GM19351 (cell line): ENCODE measurements at regions not wholly inside any gene's neighbourhood (a gene's known extent, or its start where the extent isn't known, plus 50 kb on each side); places are given as distances from the start of the nearest gene placed in this dataset.
"Not testable (repeated sequence)": the region's sequence is repeated elsewhere in the genome, so short reads cannot be mapped to it uniquely, and the experiment has no call there.

Source experiments
- ATAC-seq: cut with Tn5 transposase; IDR thresholded peaks from one replicate; pipeline ENCODE4 v1.9.1; 2021; ENCODE audit warnings: mild to moderate bottlenecking, moderate library complexity; ENCODE audit not compliant: unreplicated experiment

DNA sequence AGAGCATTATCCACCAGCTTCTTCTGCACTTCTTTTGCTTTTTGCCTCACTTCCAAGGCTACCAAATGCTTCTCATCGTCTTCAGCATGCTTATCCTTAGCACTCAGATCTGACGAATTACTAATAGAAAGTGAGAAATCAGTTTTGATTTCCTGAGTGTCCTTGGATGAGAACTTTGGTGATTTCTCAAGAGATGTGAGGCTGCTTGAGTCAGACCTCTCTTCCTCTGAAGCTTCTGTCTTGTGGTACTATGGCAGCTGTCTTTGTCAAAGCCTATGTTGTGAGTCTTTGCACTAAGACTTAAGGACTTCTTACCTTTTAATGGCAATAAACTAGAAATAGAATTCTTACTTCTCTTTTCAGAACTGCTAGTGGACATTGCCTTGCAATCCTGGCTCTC, 169.9 kb downstream of the CPE start:
- no peak for ATAC-seq

DNA sequence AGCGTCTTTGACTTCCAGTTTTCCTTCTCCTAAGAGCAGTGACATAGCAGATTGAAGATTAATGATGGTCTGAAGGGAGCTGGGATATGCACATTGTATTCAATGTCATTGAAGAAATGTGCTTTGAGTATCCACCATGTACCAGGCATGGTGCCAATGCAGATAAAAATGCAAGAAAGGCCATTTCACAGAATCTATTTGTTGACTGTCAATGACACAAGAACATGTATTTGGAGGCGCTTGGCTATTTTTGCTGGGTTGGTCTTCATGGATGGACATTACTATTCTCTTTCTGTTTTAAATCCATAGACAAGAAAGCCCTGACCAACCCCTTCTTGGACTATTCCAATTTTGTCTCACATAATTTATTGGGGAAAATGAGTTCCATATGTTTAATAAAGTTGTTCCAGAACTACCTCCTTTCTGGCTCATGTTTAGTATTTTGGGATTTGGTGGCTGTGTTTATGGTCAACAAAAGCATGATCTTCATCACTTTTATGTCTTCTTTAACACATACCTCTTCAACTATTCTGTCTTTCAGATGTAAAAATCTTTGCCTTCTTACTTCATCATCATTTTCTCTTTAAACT, 174.5 kb downstream of the CPE start:
- no peak for ATAC-seq

DNA sequence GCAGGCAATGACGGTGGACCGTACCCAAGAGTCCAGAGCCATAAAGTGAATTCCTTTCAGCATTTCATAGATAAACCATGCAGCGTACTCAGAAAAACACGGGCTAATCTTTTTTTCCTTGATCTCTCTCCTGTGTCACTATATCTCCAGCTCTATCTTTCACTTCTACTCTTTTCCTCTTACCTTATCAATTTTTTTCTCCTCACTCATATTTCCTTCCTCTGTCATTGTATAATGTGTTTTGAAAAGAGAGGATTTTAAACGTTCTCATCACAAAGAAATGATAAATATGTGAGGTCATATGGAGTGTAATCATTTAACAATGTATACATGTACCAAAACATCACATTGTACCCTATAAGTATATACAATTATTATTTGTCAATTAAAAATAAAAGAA, 176.5 kb downstream of the CPE start:
- ATAC-seq, result no peak

DNA sequence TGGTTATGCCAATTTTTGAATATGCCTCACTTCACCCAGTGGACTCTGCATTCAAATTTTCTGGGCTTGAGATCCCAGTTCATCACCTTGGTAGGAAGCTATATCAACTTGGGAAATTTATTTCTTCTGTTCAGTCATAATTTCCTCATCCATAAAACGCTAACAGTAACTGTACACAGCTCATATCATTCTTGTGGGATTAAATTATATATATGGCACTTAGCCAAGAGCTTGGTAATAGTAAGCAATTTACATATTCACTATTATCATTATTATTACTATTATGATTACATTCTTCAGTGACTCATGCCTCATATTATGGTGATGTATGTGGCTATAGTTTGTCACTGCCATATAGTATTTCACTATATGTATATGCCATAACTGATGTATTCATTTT, 177.6 kb downstream of the CPE start:
- no peak for ATAC-seq

DNA sequence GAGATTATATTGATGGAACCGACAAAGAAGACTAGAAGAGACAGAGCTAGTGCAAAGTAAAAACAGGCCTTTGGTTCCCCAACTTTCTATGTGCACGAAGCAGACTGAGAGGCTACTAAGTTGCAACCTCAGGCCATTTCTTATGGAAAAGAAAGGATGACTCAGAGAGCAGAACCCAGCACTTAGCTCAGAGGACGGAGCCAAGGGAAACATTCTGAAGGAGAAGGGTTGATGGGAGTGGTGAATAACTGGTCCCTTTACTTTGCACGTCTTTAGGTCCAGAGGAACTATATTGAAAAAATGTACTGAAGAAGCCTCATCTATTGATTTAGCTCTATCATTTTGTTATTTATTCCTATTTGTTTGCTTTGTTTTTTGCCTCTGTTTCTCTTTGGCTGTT, 182.1 kb downstream of the CPE start:
- ATAC-seq, result no peak

DNA sequence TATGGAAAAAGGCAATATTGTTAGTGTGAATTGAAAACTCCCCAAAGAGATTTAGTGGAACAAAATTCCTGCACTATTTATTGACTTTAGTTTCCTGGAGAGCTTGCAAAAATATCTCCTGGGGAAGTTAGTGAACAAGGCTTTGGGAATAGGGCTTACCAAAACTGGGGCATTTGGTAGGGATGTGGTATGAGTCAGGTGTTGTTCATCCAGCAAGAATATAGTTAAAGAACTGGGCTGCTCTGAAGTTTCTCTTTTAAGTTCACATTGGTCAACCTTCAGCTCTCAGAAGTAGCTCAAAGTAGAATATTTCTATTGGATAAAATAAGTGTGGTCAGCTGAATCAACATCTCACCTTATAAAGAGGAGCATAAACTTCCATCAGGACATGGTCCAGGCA, 185.0 kb downstream of the CPE start:
- no peak for ATAC-seq

DNA sequence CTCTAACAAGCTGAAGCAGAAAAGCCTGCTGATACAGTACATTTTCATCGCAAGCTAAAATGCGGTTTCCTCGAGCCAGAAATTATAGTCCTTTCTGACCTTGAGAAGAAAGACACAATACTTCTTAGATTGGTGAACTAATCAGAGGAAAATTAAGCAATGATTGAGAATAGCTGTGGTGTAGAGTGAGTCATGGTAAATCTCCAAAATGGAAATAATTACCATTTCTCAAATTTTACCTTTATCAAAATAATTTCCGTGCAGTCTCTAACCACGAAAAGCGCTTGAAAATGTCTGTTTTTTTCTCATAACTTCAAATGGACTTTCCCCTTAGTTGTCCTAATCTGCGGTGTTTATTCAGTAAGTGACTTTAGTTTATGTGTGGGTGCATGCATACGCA, 190.2 kb downstream of the CPE start:
- no peak for ATAC-seq

DNA sequence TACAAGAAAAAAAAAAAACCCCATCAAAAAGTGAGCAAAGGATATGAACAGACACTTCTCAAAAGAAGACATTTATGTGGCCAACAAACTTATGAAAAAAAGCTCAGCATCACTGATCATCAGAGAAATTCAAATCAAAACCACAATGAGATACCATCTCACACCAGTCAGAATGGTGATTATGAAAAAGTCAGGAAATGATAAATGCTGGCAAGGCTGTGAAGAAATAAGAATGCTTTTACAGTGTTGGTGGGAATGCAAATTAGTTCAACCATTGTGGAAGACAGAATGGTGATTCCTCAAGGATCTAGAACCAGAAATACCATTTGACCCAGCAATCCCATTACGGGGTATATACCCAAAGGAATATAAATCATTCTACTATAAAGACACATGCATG, 192.7 kb downstream of the CPE start:
- not testable (repeated sequence) for ATAC-seq

DNA sequence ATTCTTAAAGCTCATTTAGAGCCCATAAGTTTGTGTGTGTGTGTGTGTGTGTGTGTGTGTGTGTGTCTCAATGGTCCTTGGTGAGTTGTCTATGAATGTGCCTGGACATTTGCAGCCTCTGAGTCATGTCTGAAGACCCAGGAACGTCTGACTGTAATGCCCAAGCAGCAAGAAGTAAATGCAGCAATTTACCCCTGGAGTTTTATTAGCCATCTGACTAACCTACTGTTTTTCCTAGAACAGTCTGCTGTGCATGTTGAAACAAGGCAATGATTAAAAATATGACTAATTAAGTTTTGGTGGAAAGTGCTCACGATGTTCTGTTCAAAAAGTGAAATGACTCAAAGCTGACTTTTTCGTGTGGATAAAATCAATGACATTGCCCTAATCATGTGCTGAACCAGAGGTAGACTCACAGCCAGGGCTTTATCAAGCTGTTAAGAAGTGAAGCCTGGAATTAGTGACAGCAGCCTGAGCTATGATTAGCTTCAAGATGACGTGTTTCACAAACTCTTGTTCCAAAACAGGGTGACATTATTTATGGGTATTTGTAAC, 201.6 kb downstream of the CPE start:
- ATAC-seq, result no peak

DNA sequence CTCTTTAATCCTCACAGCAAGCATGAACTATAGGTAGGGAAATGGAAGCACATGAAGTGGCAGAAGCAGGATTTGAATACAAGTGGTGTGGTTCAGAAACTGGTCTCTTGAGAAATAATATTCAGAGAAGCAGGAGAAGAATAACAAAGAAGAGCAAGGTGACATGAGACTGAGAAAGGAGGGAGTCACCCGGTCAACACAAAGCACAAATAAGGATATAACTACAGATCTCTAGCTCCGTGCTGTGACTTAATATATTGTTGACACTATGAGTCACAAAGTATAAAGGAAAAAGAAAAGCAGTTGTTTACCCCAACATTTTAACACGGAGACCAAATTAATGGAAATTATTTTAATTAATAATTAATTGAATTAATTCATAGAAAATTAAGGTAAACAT, 204.5 kb downstream of the CPE start:
- no peak for ATAC-seq

DNA sequence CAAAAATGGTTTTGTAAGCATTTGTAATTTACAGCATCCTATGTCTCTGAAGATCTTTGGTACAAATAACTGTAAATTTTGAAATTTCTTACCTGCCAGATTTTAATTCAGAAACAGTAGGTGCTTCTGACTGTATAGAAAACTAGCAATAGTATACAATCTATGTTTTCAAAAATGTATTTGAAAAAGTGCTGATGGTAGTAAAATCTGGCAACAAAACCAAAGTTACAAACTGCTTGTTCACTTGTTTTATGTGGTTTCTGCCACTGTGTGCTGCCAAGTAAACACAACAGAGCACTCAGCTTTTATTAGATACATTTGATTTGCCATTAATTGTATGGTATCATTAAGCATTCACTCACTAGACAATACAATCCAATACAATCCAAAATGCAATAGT, 206.1 kb downstream of the CPE start:
- ATAC-seq, result no peak

DNA sequence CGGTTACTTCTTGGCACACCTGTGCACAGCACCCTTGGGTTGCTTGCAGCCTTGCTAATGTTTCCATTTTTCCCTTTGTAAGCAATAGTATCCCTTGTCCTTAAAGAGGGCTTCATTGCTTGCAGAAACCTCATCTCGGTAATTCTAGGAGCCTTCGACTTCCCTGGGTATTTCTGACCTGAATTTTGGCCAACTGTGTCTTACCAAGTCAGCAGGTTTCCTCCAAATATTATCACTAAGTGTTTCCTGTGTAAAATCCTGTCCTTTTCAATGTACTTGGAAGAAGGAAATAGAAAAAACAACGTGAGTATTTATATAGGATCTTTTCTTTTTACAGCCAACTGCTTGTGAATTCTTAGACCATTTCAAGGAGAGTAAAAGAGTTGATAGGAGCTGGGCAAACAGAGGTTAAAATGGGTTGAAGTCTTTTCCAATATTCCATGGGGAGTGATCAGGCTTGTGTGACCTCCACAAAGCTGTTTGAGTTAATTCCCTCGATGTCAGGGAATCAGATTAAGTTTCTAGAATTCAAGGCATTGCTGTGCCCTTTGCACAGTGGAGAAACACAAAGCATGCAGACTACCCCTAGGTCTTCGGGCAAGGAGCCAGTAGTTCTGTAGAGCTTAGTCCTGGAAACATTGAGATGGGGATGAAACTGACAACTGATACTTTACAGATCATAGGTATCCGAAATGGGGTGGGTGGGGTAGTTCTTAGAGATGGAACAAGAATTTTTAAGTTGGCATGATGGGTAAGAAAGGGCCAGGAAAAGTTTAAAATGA, 209.9 kb downstream of the CPE start:
- no peak for ATAC-seq

DNA sequence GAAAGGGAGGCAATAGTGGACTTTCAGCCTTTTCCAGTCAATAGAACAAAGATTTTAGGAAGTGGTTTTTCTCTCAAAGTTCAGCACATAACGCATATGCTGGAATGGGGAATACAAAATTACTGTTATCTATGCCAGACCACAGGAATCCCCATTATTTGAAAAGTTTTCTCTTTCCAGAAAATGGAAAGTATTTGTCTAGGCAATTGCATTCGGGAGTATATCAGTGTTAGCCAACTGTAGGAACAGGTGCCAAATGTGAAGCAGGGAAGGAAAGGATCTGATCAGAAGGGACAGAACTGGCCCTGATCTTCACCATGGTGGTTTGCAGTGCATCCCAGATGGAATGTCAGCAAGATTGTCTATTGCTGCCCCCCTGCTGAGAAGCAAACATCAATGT, 213.6 kb downstream of the CPE start:
- ATAC-seq, result no peak

DNA sequence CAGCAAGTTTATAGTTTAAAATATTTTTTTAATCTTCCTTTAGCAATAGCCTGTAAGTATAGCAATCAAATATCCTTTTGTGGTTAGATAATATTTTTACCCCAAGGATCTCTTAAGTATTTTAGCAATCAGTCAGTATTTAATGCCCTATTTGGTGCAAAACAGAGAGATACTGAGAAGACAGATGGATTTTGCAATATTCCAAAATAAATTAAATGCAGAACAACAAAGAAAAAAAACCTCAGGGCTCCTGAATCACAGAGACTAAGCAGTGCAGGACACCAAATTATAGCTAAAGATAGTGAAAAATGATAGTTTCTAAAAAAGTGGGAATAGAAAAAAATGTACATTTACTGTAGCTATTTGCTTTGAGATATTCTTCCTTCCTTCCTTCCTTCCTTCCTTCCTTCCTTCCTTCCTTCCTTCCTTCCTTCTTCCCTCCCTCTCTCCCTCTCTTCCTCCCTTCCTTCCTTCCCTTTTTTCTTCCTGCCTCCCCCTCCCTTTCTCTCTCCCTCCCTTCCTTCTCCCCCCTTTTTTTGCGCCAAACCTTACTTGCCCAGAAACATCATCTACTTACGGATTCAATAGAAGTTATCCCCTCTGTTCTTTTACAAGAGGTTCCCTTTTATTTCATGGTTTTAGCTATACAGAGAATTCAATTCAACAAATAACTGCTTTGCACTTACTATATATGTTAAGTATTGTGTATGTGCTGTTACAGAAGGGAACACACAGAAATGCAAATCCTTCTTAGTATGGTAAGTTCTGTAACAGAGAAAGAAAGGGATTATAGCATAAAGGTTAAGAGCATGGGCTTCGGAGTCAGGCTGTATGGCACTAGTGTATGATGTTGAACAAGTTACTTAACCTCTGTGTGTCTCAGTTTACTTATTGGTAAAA, 219.0 kb downstream of the CPE start:
- ATAC-seq, result no peak

DNA sequence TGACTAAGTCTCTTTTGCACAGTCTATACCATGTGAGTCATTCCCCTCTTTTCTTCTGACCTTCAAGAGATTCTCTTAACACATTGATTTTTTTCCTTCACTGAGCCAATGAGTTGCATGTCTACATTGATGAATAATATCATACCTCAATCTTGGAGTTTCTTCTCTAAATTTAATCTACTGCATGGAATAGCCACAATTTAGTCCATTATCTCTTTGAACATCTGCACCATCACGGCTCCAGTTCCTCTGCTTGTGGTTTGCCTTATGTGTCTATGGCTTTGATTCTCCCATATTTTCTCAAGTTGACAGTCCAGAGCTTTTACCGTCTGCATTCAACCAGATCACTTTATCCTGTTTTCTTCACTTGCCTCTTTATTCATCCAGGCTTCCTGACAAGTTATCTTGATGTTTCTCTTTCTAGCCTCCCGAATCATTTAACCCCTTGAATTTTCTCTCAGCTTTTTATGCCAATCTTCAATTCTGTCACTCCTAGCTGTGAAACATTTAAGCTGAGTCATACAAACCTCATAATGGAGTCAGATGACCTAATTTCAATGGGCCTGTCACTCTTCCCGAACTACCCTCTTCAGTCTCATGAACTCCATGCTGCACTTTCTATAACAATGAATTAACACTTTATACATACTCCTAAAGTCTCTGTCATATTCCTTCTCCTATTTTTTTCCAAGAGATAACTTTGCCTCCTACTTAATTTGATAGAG, 222.3 kb downstream of the CPE start:
- ATAC-seq, result no peak

DNA sequence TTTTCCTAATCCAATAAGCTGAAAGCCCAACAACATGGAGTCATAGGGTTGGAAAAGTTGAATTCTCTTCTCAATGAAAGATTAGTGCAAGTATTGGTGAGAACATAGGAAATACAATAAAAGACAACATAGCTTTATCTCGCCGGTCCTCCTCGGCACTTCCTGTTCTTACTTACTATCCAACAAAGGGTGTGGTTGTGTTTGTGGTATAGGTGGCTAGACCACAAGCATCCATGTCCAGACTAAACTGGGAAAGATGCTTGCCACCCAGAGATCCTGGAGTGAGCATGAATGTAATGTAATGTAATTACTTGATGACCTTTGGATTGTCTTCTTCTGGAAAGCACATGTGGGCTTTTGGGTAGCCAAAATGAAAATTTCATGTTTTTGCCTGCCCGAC, 223.8 kb downstream of the CPE start:
- no peak for ATAC-seq

DNA sequence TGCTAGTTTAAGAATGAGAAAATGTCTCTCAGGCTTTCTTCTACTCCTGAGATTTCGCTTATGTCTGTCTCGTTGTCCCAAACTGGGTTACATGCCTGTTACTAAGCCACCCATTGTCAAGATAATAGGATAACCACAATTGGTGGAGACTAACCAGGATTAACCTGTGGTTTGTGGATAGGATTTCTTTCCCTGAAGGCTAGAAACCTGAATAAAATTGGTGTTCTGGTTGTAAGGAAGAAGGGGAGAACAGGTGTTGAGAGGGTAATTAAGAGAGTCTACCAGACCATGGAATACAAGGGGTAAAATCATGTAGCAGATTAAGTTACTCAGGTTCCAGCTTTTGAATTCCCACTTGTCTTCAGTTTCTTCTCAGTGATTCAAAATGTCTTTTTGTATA, 225.4 kb downstream of the CPE start:
- no peak for ATAC-seq

DNA sequence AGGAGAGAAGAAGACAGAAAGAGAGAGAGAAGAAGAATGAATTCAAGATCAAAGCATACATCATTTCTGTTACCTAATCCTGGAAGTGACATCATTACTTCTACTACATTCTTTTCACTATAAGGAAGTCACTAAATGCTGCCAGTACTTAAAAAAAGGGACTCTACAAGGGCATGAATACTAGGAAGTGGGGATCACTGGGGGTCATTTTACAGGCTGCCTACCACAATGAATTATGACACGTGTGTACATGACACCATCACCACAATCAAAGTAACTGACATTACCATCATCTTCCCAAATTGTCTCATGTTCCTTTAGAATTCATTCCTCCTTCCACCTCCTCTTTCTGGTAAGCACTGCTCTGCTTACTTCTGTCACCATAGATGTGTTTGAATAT, 227.0 kb downstream of the CPE start:
- no peak for ATAC-seq

DNA sequence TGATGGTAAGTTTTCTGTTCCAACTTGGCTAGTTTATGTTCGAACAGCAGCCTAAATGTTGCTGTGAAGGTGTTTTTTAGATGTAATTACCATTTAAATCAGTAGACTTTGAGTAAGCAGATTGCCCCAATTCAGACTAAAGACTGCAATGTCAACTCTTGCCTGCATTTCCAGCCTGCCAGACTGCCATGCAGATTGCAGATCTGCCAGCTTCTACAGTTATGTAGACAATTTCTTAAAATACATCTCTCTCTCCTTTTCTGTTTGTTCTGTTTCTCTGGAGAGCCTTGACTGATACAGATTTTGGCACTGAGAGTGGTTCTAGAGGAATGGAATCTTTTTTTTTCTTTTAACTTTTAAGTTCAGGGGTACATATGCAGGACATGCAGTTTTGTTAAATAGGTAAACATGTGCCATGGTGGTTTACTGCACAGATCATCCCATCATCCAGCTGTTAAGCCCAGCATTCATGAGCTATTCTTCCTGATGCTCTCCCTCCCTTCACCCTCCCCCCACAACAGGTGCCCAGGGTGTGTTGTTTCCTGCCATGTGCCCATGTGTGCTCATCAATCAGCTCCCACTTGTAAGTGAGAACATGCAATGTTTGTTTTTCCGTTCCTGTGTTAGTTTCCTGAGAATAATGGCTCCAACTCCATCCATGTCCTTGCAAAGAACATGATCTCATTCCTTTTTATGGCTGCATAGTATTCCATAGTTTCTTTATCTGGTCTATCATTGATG, 227.8 kb downstream of the CPE start:
- no peak for ATAC-seq

DNA sequence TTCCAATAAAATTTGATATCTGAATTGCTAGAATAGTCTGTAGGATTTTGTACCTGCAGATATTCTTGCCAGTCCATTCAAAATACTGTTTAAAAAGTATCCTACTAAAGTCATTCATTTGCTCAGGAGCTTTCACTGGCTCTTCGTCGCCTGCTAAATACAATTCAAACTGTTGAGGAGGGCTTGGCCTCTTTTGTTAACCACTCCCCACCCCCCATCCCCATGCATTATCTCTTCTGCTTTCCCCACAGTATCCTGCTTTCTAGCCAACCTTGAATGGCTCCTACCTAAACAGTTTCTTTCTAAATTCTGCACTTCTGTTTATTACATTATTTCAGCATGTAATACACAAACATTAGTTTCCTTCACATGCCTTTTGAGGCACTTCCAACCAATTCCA, 230.8 kb downstream of the CPE start:
- ATAC-seq, result no peak
